ENCODE measurements at regions not wholly inside any gene's neighbourhood (a gene's known extent, or its start where the extent isn't known, plus 50 kb on each side); places are given as distances from the start of the nearest gene placed in this dataset.

- Histone ChIP-seq H3K4me2 (no peak overlapping the region), H3K4me1 (ENCODE audit: control insufficient read depth in 1 of 2, insufficient read depth in 2 of 2, low read depth in 1 of 2, low read length in 1 of 2) (peaks cover 0 to 6% of the 10 kb centered on the region in 2 experiments; a peak in 1 of 4 replicates), H3K36me3 (replicated peaks in 1 of 2; ENCODE audit: control insufficient read depth in 1 of 2, insufficient read depth in 2 of 2, low read length in 1 of 2) (no peaks in the 10 kb centered on the region), H3K9ac (no peak overlapping the region), H3K4me3 (ENCODE audit: low read depth in 2 of 2, low read length in 1 of 2) (no peak overlapping the region), H3K9me2 (no peaks in the 10 kb centered on the region), H3K27ac (ENCODE audit: low read depth in 2 of 2, low read length in 1 of 2) (no peak overlapping the region), H3K27me3 (ENCODE audit: insufficient read depth) (no peaks in the 10 kb centered on the region; the same call in 1 of the 2 replicates), H2AFZ (ENCODE audit: low read depth) (no peak overlapping the region), H3F3A (replicated peaks; ENCODE audit: insufficient read depth) (no peaks in the 10 kb centered on the region), H4K20me1 (ENCODE audit: insufficient read depth) (no peaks in the 10 kb centered on the region), H3K79me2 (ENCODE audit: insufficient read depth) (no peaks in the 10 kb centered on the region), H3K9me3 (no peaks in the 10 kb centered on the region)
- CTCF ChIA-PET = interaction anchor here (0.7 to 1.6 kb wide), 3 partner anchors 12 to 66 kb away, joined by 3 read pairs; no protein-coding TSS in a partner anchor
- POLR2A ChIA-PET = no interaction called here
- TF ChIP-seq TCF12 (IDR thresholded peaks at IDR 0.05) (no peak), GATA2 (CRISPR knock-in tag; IDR thresholded peaks at IDR 0.05) (no peak), RCOR1 (IDR thresholded peaks at IDR 0.05; ENCODE audit: low read length) (no peak), MXI1 (IDR thresholded peaks at IDR 0.05; ENCODE audit: low read depth, low read length) (no peak), FOXJ3 (CRISPR knock-in tag; IDR thresholded peaks at IDR 0.05) (no peak), FOXM1 (IDR thresholded peaks at IDR 0.05; ENCODE audit: low read depth) (no peak), ZBTB33 (IDR thresholded peaks at IDR 0.05; ENCODE audit: borderline replicate concordance, low read depth) (no peak), PBX3 (IDR thresholded peaks at IDR 0.05) (no peak), REST (IDR thresholded peaks at IDR 0.05; ENCODE audit: low read depth, low read length) (no peak), RAD21 (IDR thresholded peaks at IDR 0.05; ENCODE audit: low read length) (no peak), CTCF (IDR thresholded peaks at IDR 0.05) (no peak), MAX (IDR thresholded peaks at IDR 0.05; ENCODE audit: low read depth) (no peak), TEAD4 (IDR thresholded peaks at IDR 0.05; ENCODE audit: borderline replicate concordance, insufficient read depth) (no peak)
- DNase-seq = no peak
Observed at GRCh38 chr15:91783451-91783850, 70.1 kb upstream of the SLCO3A1 start.
